ENCODE measurements at regions not wholly inside any gene's neighbourhood (a gene's known extent, or its start where the extent isn't known, plus 50 kb on each side); places are given as distances from the start of the nearest gene placed in this dataset.
A peak's percentile ranks its signal among the peaks of the same experiment; 100 is the strongest.
"Not testable (repeated sequence)": the region's sequence is repeated elsewhere in the genome, so short reads cannot be mapped to it uniquely, and the experiment has no call there.

GRCh38 chr2:35989040-35989439 is 366.5 kb upstream of the CRIM1 start:
- Histone ChIP-seq H3K27me3 (ENCODE audit: control insufficient read depth, insufficient read depth) (no peaks in the 10 kb centered on the region), H3K4me3 (ENCODE audit: low read length) (no peak overlapping the region), H3K27ac (ENCODE audit: low read length) (no peak overlapping the region), H3K9me3 (ENCODE audit: control insufficient read depth, low read length) (no peaks in the 10 kb centered on the region), H3K4me1 (ENCODE audit: control insufficient read depth, insufficient read depth, low read length) (no peaks in the 10 kb centered on the region)
- ATAC-seq (no peak), DNase-seq (no peak)
- intact Hi-C loops (cut with DNase I): no loop called here

- H3K4me3 ChIP-seq (ENCODE audit: low read length): no peak overlapping the region
- ATAC-seq (no peak), DNase-seq (no peak)
Measured at GRCh38 chr2:35986871-35987270, 368.7 kb upstream of the CRIM1 start.

DNA sequence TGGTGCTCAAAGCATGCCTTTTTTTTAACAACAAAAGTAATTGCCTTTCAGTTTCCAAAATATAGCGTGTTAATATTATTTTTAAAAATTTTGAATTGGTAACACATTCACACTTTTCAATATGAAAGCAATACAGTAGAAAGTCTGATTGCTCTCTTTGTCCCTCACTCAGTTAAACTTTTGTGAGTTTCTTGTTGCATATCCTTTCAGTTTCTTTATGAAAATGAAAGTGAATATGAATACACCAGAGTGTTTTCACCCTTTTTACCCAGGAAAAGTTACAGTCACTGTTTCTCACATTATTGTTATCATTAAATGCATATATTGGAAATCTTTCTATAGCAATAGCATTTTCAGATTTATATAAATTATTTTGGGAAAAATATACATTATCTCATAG is 377.4 kb upstream of the CRIM1 start:
- ATAC-seq: no peak
- 62% methylated on average over 1 of the region's 1 CpG for WGBS
- no peaks in the 10 kb centered on the region for H3K4me1 ChIP-seq (ENCODE audit: control insufficient read depth, insufficient read depth, low read length)
- no peak for DNase-seq
- no peak overlapping the region for H3K4me3 ChIP-seq (ENCODE audit: low read length)
- no peaks in the 10 kb centered on the region for H3K27me3 ChIP-seq (ENCODE audit: control insufficient read depth, insufficient read depth)
- intact Hi-C loops (cut with DNase I): no loop called here
- no peaks in the 10 kb centered on the region for H3K9me3 ChIP-seq (ENCODE audit: control insufficient read depth, low read length)
- H3K27ac ChIP-seq (ENCODE audit: low read length): no peak overlapping the region

More at GRCh38 chr2:35986871-35987270, 368.7 kb upstream of the CRIM1 start:
- Histone ChIP-seq H3K9me3 (ENCODE audit: control insufficient read depth, low read length) (no peaks in the 10 kb centered on the region), H3K27ac (ENCODE audit: low read length) (no peak overlapping the region), H3K27me3 (ENCODE audit: control insufficient read depth, insufficient read depth) (no peaks in the 10 kb centered on the region), H3K4me1 (ENCODE audit: control insufficient read depth, insufficient read depth, low read length) (no peaks in the 10 kb centered on the region)
- 69% methylated on average over 2 of the region's 2 CpGs for WGBS
- intact Hi-C loops (cut with DNase I): no loop called here

DNA sequence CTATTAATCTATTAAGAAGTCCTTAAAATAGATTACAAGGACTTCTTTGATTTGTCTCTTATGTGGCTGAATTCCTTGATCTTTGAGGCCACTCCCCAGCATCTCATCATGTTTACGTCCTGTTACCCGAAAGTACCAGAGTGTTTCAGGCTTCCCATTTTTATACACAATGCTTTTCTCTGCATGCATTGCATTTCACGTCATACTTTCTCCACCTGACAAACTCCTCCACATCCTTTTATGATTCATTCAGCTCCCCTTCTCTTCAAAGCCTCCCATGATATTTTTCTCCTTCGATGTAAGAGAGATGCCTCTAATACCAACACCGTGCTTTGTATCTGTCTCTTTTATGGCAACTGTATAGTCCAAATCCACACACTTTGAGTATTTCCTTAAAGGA is 379.0 kb upstream of the CRIM1 start:
- ATAC-seq: no peak

GRCh38 chr2:35973737-35974132 is 381.8 kb upstream of the CRIM1 start:
- 30% methylated on average over 4 of the region's 4 CpGs for WGBS
- ATAC-seq (peak in 1 of 2 donors; percentile 69), DNase-seq (peak in 1 of 3 donors; percentile 27)
- intact Hi-C loops (cut with DNase I): no loop called here
- no peak overlapping the region for H3K27ac ChIP-seq (ENCODE audit: low read length)
- H3K27me3 ChIP-seq (ENCODE audit: control insufficient read depth, insufficient read depth): no peaks in the 10 kb centered on the region
- no peak overlapping the region for H3K4me3 ChIP-seq (ENCODE audit: low read length)
- no peaks in the 10 kb centered on the region for H3K4me1 ChIP-seq (ENCODE audit: control insufficient read depth, insufficient read depth, low read length)
- no peaks in the 10 kb centered on the region for H3K9me3 ChIP-seq (ENCODE audit: control insufficient read depth, low read length)

More for the DNA sequence above, 379.0 kb upstream of the CRIM1 start:
- intact Hi-C loops (cut with DNase I): no loop called here
- H3K4me3 ChIP-seq (ENCODE audit: low read length): no peak overlapping the region
- no peaks in the 10 kb centered on the region for H3K4me1 ChIP-seq (ENCODE audit: control insufficient read depth, insufficient read depth, low read length)
- H3K27ac ChIP-seq (ENCODE audit: low read length): no peak overlapping the region
- H3K9me3 ChIP-seq (ENCODE audit: control insufficient read depth, low read length): no peaks in the 10 kb centered on the region
- no peaks in the 10 kb centered on the region for H3K27me3 ChIP-seq (ENCODE audit: control insufficient read depth, insufficient read depth)
- no peak for DNase-seq
- WGBS: 75% methylated on average over 5 of the region's 5 CpGs

DNA sequence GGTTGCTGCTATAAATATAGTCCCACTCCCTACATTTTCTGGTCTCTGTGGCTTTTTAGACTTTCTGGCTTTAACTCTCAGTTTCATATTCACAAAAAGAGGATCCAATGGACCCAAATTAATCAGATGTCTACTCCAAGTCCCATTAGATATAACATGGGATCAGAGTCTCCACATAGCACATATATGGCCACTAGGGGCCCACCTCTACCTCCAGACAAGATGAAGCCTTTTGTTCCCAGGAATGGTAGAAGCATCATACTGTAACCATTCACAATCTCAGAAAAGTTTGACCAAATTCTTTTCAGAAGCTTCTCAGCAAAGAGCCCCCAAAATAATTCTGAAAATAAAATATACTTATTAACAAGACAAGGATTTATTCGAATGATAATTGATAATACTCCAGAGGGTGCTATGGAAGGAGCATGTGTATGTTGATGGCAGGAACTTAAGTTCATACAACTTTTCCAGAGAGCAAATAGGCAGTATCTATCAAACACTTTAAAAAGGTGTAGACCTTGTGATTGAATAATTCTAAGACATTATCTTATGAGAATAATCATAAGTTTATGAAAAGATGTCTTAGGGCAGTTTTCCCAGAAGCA is 382.3 kb upstream of the CRIM1 start:
- intact Hi-C loops (cut with DNase I): no loop called here
- WGBS: 15% methylated on average over 1 of the region's 1 CpG
- Histone ChIP-seq H3K4me3 (ENCODE audit: low read length) (no peak overlapping the region), H3K4me1 (ENCODE audit: control insufficient read depth, insufficient read depth, low read length) (no peaks in the 10 kb centered on the region), H3K27me3 (ENCODE audit: control insufficient read depth, insufficient read depth) (no peaks in the 10 kb centered on the region), H3K27ac (ENCODE audit: low read length) (no peak overlapping the region), H3K9me3 (ENCODE audit: control insufficient read depth, low read length) (no peaks in the 10 kb centered on the region)
- ATAC-seq: no peak
- DNase-seq: no peak

DNA sequence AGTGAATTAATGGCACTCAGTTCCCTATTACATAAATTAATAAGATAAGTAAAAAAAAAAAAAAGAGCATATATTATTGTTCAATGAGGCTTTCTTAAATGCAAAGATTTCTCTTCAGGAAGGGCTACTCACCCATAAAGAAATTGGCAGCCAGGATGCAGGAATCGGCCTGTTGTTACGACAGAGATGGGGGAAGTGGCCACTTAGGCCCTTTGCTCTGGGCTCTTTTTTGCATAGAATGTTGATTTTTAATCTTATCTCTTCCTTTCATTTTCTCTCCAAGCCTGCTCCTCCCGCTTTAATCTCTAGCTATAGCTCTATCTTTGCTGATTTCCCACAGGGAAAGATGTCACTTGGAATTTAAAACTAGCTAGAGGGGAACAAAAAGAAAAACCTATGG is 391.8 kb upstream of the CRIM1 start:
- Histone ChIP-seq H3K4me3 (ENCODE audit: low read length) (no peak overlapping the region), H3K27ac (ENCODE audit: low read length) (no peak overlapping the region), H3K9me3 (ENCODE audit: control insufficient read depth, low read length) (no peaks in the 10 kb centered on the region), H3K27me3 (ENCODE audit: control insufficient read depth, insufficient read depth) (no peaks in the 10 kb centered on the region), H3K4me1 (ENCODE audit: control insufficient read depth, insufficient read depth, low read length) (no peaks in the 10 kb centered on the region)
- DNase-seq (no peak), ATAC-seq (no peak)
- WGBS: 24% methylated on average over 3 of the region's 3 CpGs
- intact Hi-C loops (cut with DNase I): no loop called here

- no peak overlapping the region for H3K4me3 ChIP-seq (ENCODE audit: low read length)
- no peak for ATAC-seq
- intact Hi-C loops (cut with DNase I): no loop called here
- H3K9me3 ChIP-seq (ENCODE audit: control insufficient read depth, low read length): no peaks in the 10 kb centered on the region
- no peak overlapping the region for H3K27ac ChIP-seq (ENCODE audit: low read length)
- WGBS: 90% methylated on average over 2 of the region's 2 CpGs
- DNase-seq: no peak
- H3K4me1 ChIP-seq (ENCODE audit: control insufficient read depth, insufficient read depth, low read length): no peaks in the 10 kb centered on the region
- H3K27me3 ChIP-seq (ENCODE audit: control insufficient read depth, insufficient read depth): no peaks in the 10 kb centered on the region
Measured at GRCh38 chr2:35963357-35963756, 392.2 kb upstream of the CRIM1 start.

DNA sequence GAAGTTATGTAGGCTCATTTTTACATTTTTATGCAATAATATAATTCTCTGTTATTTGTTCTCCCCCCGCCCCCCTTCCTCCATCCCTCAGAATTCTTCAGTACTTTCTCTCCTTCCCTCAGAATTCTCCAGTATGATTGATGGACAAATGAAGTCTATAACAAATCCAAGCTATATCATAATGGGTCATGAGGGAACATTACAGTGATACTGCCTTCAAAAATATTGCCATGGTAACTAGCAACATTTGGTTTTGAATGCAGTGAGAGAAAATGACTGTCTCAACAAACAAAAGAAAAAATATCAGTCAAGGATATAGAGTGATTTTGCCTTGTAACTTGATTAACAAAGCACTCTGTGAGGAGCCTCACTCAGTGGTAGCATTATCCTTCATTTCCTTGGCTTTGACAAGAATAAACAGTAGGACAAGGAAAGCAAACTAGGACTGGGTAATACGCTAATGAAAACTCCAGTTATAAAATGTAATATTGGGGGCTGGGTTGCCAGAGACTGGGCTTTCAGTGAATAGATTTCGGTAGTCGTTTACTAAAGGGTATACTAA is 392.9 kb upstream of the CRIM1 start:
- Histone ChIP-seq H3K27me3 (ENCODE audit: control insufficient read depth, insufficient read depth) (no peaks in the 10 kb centered on the region), H3K4me1 (ENCODE audit: control insufficient read depth, insufficient read depth, low read length) (no peaks in the 10 kb centered on the region), H3K27ac (ENCODE audit: low read length) (no peak overlapping the region), H3K4me3 (ENCODE audit: low read length) (no peak overlapping the region), H3K9me3 (ENCODE audit: control insufficient read depth, low read length) (no peaks in the 10 kb centered on the region)
- no peak for DNase-seq
- no peak for ATAC-seq
- intact Hi-C loops (cut with DNase I): no loop called here
- WGBS: 84% methylated on average over 4 of the region's 4 CpGs

DNA sequence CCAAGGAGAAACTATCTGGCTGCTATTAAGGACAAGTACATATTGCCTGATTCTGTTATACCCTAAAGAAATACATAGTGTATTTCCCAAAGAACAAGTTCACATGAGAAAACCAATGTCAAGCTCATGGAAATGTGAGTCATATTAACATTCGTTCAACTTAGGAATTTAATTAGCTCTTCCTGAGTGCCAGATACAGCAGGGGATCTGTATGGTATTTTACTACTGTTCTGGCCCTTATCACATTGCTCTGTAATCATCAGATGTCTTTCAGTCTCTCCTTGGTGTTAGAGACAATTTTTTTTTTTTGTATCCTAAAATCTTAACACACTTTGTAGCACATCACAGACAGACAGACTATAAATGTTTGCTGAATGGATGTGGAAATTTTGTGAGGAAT is 395.0 kb upstream of the CRIM1 start:
- Histone ChIP-seq H3K4me3 (ENCODE audit: low read length) (no peak overlapping the region), H3K27me3 (ENCODE audit: control insufficient read depth, insufficient read depth) (no peaks in the 10 kb centered on the region), H3K27ac (ENCODE audit: low read length) (no peak overlapping the region), H3K9me3 (ENCODE audit: control insufficient read depth, low read length) (no peaks in the 10 kb centered on the region), H3K4me1 (ENCODE audit: control insufficient read depth, insufficient read depth, low read length) (no peaks in the 10 kb centered on the region)
- no peak for ATAC-seq
- 48% methylated on average over 1 of the region's 1 CpG for WGBS
- intact Hi-C loops (cut with DNase I): no loop called here
- no peak for DNase-seq

DNA sequence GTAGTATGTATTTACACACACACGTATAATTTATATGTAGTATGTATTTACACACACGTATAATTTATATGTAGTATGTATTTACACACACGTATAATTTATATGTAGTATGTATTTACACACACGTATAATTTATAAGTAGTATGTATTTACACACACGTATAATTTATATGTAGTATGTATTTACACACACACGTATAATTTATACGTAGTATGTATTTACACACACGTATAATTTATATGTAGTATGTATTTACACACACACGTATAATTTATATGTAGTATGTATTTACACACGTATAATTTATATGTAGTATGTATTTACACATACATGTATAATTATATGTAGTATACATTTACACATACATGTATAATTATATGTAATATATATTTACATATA is 398.5 kb upstream of the CRIM1 start:
- H3K9me3 ChIP-seq (ENCODE audit: control insufficient read depth, low read length); ATAC-seq; intact Hi-C loops (cut with DNase I); H3K27ac ChIP-seq (ENCODE audit: low read length); H3K4me1 ChIP-seq (ENCODE audit: control insufficient read depth, insufficient read depth, low read length); H3K27me3 ChIP-seq (ENCODE audit: control insufficient read depth, insufficient read depth); DNase-seq; H3K4me3 ChIP-seq (ENCODE audit: low read length): not testable (repeated sequence)
- 97% methylated on average over 10 of the region's 10 CpGs for WGBS

- no peaks in the 10 kb centered on the region for H3K9me3 ChIP-seq (ENCODE audit: control insufficient read depth, low read length)
- WGBS: 49% methylated on average over 2 of the region's 2 CpGs
- H3K4me1 ChIP-seq (ENCODE audit: control insufficient read depth, insufficient read depth, low read length): no peaks in the 10 kb centered on the region
- intact Hi-C loops (cut with DNase I): no loop called here
- no peaks in the 10 kb centered on the region for H3K27me3 ChIP-seq (ENCODE audit: control insufficient read depth, insufficient read depth)
- no peak overlapping the region for H3K27ac ChIP-seq (ENCODE audit: low read length)
- DNase-seq (no peak), ATAC-seq (no peak)
- H3K4me3 ChIP-seq (ENCODE audit: low read length): no peak overlapping the region
Measured at GRCh38 chr2:35946478-35946877, 409.1 kb upstream of the CRIM1 start.

Measured in right cardiac atrium (tissue), 5 donors.